Left lung (tissue), 4 donors: ENCODE measurements at regions not wholly inside any gene's neighbourhood (a gene's known extent, or its start where the extent isn't known, plus 50 kb on each side); places are given as distances from the start of the nearest gene placed in this dataset.

Experiments used
- ATAC-seq: fragments of 200-7000 bp; cut with Tn5 transposase; one replicate; pipeline ENCODE4 v1.9.1; 2020; ENCODE audit warnings: moderate library complexity
- DNase-seq, 4 donors: peaks; one replicate each; pipeline ENCODE4 v3.0.0-alpha.2; 2013 to 2020
- H3K27ac ChIP-seq, 2 donors: fragments of 200-600 bp; sonication (generic) in 1 of 2; one replicate each; pipeline versions ENCODE4 v1.5.0 to v1.8.0; 2020 to 2021
- H3K27me3 ChIP-seq, 2 donors: fragments of 200-600 bp; sonication (generic) in 1 of 2; one replicate each; pipeline versions ENCODE4 v1.5.0 to v1.8.0; 2020 to 2021
- H3K36me3 ChIP-seq, 2 donors: fragments of 200-600 bp; sonication (generic) in 1 of 2; one replicate each; pipeline versions ENCODE4 v1.5.0 to v1.8.0; 2020 to 2021
- H3K4me1 ChIP-seq, 2 donors: fragments of 200-600 bp; one replicate each; pipeline ENCODE4 v1.8.0; 2021
- H3K4me3 ChIP-seq, 2 donors: fragments of 200-600 bp; sonication (generic) in 1 of 2; one replicate each; pipeline versions ENCODE4 v1.5.0 to v1.8.0; 2020 to 2021; ENCODE audit warnings: mild to moderate bottlenecking in 1 of 2
- H3K9me3 ChIP-seq, 2 donors: fragments of 200-600 bp; sonication (generic) in 1 of 2; one replicate each; pipeline versions ENCODE4 v1.5.0 to v1.8.0; 2020 to 2021
- intact Hi-C, 2 donors: fragments of 100-400 bp; cut with DNase I; formaldehyde crosslinking; loops; one replicate each; pipeline versions ENCODE4 v1.11.2 to v1.14.2; 2022
- TF ChIP-seq, protein P1 (sequence below), 2 donors: fragments of 200-600 bp; sonication (generic) in 1 of 2; IDR thresholded peaks; one replicate each; pipeline versions ENCODE4 v1.5.0 to v1.8.0; 2021; ENCODE audit warnings: antibody characterized with exemption in 2 of 2
- donor health status: DM: no; HTN: yes; CAD: no.
- donor health status: DM: no; HTN: no; CAD: no.

- ATAC-seq (peak; percentile 84), DNase-seq (peak in 1 of 4 donors; percentile 36)
- TF ChIP-seq, protein P1, sequence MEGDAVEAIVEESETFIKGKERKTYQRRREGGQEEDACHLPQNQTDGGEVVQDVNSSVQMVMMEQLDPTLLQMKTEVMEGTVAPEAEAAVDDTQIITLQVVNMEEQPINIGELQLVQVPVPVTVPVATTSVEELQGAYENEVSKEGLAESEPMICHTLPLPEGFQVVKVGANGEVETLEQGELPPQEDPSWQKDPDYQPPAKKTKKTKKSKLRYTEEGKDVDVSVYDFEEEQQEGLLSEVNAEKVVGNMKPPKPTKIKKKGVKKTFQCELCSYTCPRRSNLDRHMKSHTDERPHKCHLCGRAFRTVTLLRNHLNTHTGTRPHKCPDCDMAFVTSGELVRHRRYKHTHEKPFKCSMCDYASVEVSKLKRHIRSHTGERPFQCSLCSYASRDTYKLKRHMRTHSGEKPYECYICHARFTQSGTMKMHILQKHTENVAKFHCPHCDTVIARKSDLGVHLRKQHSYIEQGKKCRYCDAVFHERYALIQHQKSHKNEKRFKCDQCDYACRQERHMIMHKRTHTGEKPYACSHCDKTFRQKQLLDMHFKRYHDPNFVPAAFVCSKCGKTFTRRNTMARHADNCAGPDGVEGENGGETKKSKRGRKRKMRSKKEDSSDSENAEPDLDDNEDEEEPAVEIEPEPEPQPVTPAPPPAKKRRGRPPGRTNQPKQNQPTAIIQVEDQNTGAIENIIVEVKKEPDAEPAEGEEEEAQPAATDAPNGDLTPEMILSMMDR (IDR thresholded peaks at IDR 0.05) = no peak
- Histone ChIP-seq H3K9me3 (peaks cover 0 to 11% of the 10 kb centered on the region in 2 donors), H3K36me3 (no peaks in the 10 kb centered on the region), H3K27me3 (peaks cover 0 to 5% of the 10 kb centered on the region in 2 donors), H3K27ac (no peak overlapping the region), H3K4me1 (peaks cover 0 to 9% of the 10 kb centered on the region in 2 donors), H3K4me3 (no peak overlapping the region)
- intact Hi-C loops = no loop called here
Observed at GRCh38 chr7:3194501-3195141, 106.4 kb upstream of the SDK1 start.

- Histone ChIP-seq H3K9me3 (peaks cover 0 to 11% of the 10 kb centered on the region in 2 donors), H3K36me3 (no peaks in the 10 kb centered on the region), H3K4me3 (no peak overlapping the region), H3K4me1 (peaks cover 0 to 9% of the 10 kb centered on the region in 2 donors), H3K27me3 (peaks cover 0 to 5% of the 10 kb centered on the region in 2 donors), H3K27ac (no peak overlapping the region)
- intact Hi-C loops = no loop called here
- no peak for DNase-seq
- ATAC-seq = no peak
- TF ChIP-seq, protein P1 (IDR thresholded peaks at IDR 0.05) = no peak
Observed at GRCh38 chr7:3195160-3195559, 105.9 kb upstream of the SDK1 start.

DNA sequence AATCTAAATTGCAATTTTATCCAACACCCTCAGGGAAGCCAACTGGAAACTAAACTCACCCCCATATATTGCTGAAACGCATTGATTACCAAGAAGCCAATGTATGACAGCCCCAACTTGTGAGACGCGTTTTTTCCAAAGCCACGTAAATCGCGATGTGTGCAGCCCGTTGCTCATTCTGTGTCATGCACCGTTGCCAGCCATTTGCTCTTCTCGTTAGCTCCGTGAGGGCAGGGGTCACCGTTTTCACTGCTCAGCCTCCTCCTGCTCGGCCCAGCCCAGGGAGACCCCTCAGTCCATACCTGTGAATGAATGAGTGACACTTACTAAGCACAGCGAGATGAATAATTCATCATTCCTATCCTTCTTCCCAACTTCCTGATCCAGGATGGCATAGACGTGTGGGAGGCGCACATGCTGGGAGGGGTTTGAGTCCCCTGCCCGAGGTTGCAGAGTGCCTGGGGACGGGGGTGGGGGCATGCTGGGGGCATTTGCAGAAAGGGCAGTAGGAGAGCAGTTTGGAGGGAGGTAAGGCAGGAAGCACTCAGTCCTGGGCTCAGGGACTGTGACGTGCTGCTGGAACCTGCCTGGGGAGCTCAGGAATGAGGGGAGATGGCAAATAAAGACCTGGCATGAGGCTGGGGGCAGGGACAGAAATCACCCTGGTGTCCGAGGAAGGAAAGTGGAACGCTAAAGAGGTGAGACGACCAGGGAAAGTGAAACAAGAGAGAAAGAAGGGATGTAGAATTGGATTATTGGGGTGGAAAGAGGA lies 104.2 kb upstream of the SDK1 start:
- no peaks in the 10 kb centered on the region for H3K36me3 ChIP-seq
- peaks cover 0 to 9% of the 10 kb centered on the region in 2 donors for H3K4me1 ChIP-seq
- H3K9me3 ChIP-seq = peaks cover 0 to 11% of the 10 kb centered on the region in 2 donors
- peaks cover 0 to 5% of the 10 kb centered on the region in 2 donors for H3K27me3 ChIP-seq
- H3K4me3 ChIP-seq = no peak overlapping the region
- H3K27ac ChIP-seq = no peak overlapping the region
- TF ChIP-seq, protein P1 (IDR thresholded peaks at IDR 0.05) = no peak
- ATAC-seq (no peak), DNase-seq (no peak)
- intact Hi-C loops = no loop called here

GRCh38 chr7:3197567-3198213 lies 103.4 kb upstream of the SDK1 start:
- Histone ChIP-seq H3K4me1 (peaks cover 0 to 9% of the 10 kb centered on the region in 2 donors), H3K36me3 (no peaks in the 10 kb centered on the region), H3K27me3 (peaks cover 0 to 5% of the 10 kb centered on the region in 2 donors), H3K9me3 (peaks cover 0 to 11% of the 10 kb centered on the region in 2 donors), H3K4me3 (no peak overlapping the region), H3K27ac (no peak overlapping the region)
- DNase-seq = peak in 1 of 4 donors; percentile 22
- intact Hi-C loops = no loop called here
- ATAC-seq = no peak
- TF ChIP-seq, protein P1 (IDR thresholded peaks at IDR 0.05) = no peak

DNA sequence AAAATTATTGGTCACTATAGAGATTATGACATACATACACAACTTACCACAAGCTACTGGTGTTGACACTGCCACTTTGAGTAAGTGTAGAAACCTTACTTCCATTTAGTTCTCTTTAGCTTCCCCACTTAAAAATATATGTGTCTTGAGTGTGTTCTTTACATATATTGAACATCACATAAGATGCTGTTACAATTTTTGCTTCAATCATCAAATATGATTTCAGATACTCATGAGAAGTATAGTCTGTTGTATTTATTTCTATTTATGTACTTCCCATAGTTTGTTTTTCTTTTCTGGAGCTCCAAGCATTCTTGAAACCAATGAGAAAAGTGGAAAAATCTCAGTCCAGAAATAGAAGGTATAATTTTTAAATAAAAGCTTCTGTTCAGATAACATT lies 102.7 kb upstream of the SDK1 start:
- no peak for DNase-seq
- no peak overlapping the region for H3K4me3 ChIP-seq
- H3K4me1 ChIP-seq = peaks cover 0 to 9% of the 10 kb centered on the region in 2 donors
- intact Hi-C loops = no loop called here
- TF ChIP-seq, protein P1 (IDR thresholded peaks at IDR 0.05) = no peak
- H3K27me3 ChIP-seq = peaks cover 0 to 5% of the 10 kb centered on the region in 2 donors
- H3K27ac ChIP-seq = no peak overlapping the region
- no peak for ATAC-seq
- peaks cover 0 to 11% of the 10 kb centered on the region in 2 donors for H3K9me3 ChIP-seq
- no peaks in the 10 kb centered on the region for H3K36me3 ChIP-seq
